ENCODE measurements at regions not wholly inside any gene's neighbourhood (a gene's known extent, or its start where the extent isn't known, plus 50 kb on each side); places are given as distances from the start of the nearest gene placed in this dataset.

DNA sequence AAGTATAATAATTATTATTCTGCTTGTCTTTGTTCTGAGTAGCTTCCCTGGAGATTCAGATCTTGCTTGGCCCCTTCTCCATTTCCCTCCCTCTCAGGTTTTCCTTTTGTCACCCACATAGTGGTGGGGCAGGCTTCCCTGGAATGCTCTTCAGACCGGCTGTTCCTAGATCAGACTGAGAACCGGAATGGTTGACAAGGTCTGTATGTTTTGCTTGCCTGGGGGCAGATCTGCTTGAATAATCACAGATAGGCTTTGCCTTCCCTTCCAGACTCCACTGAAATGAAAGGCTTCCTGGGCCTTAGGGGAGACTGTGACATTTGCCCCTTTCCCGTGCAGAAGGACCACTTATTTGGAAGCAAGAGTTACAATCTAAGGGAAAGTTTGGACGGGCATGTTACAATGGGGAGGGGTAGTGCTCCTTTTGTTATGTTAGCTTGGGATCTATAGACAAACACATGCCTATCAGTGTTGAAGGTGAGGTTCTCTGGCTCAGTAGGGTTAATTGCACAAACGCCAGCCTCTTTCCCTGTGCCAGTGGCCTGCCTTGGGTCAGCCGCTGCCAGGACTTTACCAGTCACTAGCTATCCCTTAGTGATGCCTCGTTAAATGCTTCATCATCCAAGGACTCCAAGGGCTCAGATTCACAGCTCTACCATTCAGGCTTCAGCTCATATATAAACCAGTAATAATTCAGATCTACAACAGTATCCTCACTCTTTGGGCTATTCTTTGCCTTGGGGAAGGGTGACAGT lies 178.6 kb downstream of the SNAPC1 start:
- TF ChIP-seq, protein P1, sequence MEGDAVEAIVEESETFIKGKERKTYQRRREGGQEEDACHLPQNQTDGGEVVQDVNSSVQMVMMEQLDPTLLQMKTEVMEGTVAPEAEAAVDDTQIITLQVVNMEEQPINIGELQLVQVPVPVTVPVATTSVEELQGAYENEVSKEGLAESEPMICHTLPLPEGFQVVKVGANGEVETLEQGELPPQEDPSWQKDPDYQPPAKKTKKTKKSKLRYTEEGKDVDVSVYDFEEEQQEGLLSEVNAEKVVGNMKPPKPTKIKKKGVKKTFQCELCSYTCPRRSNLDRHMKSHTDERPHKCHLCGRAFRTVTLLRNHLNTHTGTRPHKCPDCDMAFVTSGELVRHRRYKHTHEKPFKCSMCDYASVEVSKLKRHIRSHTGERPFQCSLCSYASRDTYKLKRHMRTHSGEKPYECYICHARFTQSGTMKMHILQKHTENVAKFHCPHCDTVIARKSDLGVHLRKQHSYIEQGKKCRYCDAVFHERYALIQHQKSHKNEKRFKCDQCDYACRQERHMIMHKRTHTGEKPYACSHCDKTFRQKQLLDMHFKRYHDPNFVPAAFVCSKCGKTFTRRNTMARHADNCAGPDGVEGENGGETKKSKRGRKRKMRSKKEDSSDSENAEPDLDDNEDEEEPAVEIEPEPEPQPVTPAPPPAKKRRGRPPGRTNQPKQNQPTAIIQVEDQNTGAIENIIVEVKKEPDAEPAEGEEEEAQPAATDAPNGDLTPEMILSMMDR (IDR thresholded peaks at IDR 0.05; ENCODE audit: insufficient read depth, missing control alignments): no peak
- no peak for FAIRE-seq
- no peak for DNase-seq (ENCODE audit: insufficient read length, low spot score)

DNA sequence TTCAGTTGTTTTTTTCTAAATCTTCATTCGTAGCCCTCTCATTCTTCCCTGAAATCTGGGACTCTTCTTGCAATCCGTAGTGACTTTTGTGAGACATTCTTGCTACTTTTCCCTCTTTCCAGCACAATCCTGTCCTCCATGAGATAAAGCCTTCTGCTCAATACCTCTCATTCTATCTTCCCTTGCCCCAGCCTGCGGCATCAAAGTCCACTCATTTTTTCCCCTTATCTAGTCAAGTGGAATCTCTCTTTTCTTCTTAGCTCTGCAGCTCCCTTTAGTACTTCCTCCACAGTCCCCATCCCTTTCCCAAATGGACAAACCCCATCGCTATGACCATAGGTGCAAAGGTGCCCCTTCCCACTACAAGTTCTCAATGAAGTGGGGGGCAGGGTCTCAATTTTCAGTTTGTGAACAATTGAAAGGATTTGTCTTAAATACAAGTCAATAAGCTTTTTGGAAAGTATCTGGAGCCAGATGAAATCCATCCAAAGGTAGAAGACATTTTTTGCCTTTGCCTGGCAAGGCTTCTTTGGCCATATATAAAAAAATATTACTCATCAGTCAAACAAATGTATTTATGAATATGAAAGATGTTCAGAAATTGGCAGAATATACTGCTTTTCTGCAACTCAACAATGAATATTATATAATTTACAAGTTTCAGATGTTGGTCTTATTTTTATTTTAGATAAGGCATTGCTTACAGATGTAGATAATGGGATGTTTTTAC lies 179.4 kb downstream of the SNAPC1 start:
- no peak for DNase-seq (ENCODE audit: insufficient read length, low spot score)
- TF ChIP-seq, protein P1 (IDR thresholded peaks at IDR 0.05; ENCODE audit: insufficient read depth, missing control alignments): no peak
- FAIRE-seq: no peak

DNA sequence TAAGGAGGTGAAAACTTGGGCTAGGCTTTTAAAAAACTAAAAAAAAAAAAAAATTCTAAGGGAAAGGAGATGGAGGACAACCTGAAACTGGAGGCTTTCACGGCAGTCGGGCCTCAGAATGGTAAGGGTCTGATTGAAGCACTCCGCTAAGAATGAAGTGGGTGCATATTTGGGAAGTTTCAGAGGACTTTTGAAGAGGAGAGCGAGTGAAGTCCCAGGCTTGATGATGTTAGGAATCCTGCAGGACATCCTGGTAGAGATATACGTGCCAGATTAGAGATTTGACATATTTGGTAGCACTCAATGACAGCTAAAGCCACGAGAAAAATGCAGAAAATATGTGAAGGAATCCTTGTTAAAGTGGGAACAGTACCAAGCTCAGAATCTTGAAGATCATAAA lies 186.2 kb downstream of the SNAPC1 start:
- DNase-seq (ENCODE audit: insufficient read length, low spot score): no peak
- TF ChIP-seq, protein P1 (IDR thresholded peaks at IDR 0.05; ENCODE audit: insufficient read depth, missing control alignments): no peak
- FAIRE-seq: no peak

DNA sequence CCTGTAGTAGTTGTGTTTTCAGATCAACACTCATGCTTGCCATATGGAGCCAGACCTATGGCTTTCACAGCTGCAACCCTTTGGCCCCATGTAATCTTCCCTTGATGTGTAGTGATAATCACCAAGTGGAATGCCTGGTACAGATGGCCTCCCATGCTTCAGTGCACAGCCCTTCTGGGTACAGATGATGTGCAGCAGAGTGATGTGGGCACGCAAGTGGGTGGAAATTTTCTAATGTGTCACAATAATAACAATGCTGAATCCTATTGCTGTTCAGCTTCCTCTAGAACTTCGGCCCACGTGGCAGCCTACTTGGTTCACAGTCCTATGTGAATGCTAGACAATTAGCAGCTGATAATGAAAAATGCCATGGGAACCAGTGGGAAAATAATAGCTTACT lies 188.1 kb downstream of the SNAPC1 start:
- FAIRE-seq (peak; percentile 76), DNase-seq (ENCODE audit: insufficient read length, low spot score) (no peak)
- TF ChIP-seq, protein P1 (IDR thresholded peaks at IDR 0.05; ENCODE audit: insufficient read depth, missing control alignments): no peak

DNA sequence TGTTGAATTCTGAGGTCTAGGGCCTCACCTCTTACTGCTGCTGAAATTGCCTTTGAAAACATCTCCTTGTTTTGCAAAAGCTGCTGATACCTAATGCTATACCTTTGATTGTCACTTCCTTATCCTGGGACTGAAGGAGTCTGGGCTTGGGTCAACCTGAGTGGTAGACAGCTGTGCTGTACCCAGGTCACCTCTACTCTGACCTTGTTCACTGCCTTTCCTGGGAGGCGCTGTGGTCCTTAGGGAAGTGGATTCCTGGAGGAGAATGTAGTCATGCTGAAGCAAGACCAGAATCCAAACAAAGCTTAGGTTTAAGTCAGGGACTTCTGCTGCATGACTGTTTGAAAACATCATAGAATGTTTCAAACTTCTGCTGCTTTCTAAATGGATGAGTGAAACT lies 191.4 kb downstream of the SNAPC1 start:
- TF ChIP-seq, protein P1 (IDR thresholded peaks at IDR 0.05; ENCODE audit: insufficient read depth, missing control alignments): no peak
- no peak for FAIRE-seq
- no peak for DNase-seq (ENCODE audit: insufficient read length, low spot score)

DNA sequence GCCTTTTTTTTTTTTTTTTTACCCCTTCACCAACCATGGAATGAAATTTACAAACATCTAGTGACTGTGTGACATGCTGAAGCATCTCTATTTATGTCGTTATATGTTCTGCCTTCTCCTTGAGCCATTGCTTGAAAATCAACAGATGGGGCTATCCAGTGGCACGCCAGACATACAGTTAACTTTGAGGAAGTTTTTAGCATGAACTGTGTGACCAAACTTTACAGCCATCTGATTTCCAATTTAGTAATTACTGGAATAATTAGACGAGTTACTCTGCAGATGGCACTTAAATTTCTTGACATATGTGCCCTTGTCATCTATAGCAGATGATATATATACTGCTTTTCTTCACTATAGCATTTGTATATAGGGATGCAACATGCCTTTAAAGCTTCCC lies 192.1 kb downstream of the SNAPC1 start:
- FAIRE-seq (no peak), DNase-seq (ENCODE audit: insufficient read length, low spot score) (no peak)
- TF ChIP-seq, protein P1 (IDR thresholded peaks at IDR 0.05; ENCODE audit: insufficient read depth, missing control alignments): no peak

DNA sequence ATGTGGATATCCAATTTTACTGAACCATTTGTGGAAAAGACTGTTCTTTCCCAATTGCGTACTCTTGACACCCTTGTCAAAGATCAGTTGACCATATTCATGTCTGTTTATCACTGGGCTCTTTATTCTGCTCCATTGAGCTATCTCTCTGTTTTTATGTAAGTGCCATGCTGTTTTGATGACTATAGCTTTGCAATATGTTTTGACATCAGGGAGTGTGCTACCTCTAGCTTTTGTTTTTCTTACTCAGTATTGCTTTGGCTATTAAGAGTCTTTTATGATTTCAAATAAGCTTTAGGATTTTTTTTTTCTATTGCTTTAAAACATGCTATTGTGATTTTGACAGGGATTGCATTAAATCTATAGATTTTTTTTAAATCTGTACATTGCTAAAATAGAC lies 194.3 kb downstream of the SNAPC1 start:
- no peak for FAIRE-seq
- TF ChIP-seq, protein P1 (IDR thresholded peaks at IDR 0.05; ENCODE audit: insufficient read depth, missing control alignments): no peak
- DNase-seq (ENCODE audit: insufficient read length, low spot score): no peak
